Transverse colon (tissue), 4 donors: ENCODE measurements at regions not wholly inside any gene's neighbourhood (a gene's known extent, or its start where the extent isn't known, plus 50 kb on each side); places are given as distances from the start of the nearest gene placed in this dataset.

Source experiments
- CTCF ChIP-seq, 5 experiments: fragments of 200-600 bp in 3 of 5; fragments of 450-650 bp in 2 of 5; sonication (generic) in 3 of 5; IDR thresholded peaks; 1 replicate in 2 of 5; 2 replicates in 3 of 5; pipeline ENCODE4 v1.5.1; 2016 to 2017; ENCODE audit warnings: antibody characterized with exemption in 5 of 5, inconsistent platforms in 3 of 5, mild to moderate bottlenecking in 2 of 5, moderate library complexity in 1 of 5
- POLR2A ChIP-seq: fragments of 450-650 bp; IDR thresholded peaks from one replicate; pipeline ENCODE4 v1.6.1; 2016; ENCODE audit warnings: antibody characterized with exemption, mild to moderate bottlenecking, moderate library complexity
- POLR2AphosphoS5 ChIP-seq, 3 donors: sonication (generic); formaldehyde crosslinking; IDR thresholded peaks; one replicate each; pipeline ENCODE4 v1.6.1; 2016; ENCODE audit warnings: antibody characterized with exemption in 3 of 3

DNA sequence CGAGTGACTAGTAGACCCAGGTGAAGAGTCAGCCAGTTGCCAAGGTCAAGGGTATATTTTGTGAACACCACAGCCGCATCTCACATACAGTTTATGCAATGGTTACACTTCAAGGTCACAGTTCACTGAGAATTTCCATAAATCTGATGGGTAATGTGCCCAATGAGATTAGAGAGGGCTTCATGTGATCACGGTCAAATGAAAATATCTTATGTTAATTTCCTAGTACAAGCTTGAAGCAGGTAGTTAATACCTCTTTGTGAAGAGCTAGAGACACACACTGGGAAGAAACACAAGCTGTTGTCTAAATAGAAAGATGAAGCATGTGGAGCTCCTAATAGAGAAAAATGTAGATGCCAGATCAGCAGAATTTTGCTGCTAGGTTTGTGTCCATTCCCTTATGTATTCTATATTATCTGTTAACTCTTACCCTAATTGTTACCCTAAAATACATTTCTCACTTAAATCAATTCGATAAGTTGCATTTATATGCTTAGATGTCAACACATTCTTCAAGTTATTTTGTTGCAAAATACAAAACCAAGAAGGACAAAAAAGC, 136.0 kb downstream of the NR2F2 start:
- TF ChIP-seq POLR2A, result no peak
- no peak for TF ChIP-seq CTCF (IDR thresholded peaks at IDR 0.05)
- no peak for TF ChIP-seq POLR2AphosphoS5 (IDR thresholded peaks at IDR 0.05)
